Cardiac muscle cell (in vitro differentiated cells and primary cell): ENCODE measurements at regions not wholly inside any gene's neighbourhood (a gene's known extent, or its start where the extent isn't known, plus 50 kb on each side); places are given as distances from the start of the nearest gene placed in this dataset.

Source experiments
- DNase-seq, 2 donors: peaks; one replicate each; pipeline versions ENCODE4 v3.0.0 to v3.0.0-alpha.2; 2010 to 2017; ENCODE audit warnings: low read depth in 1 of 2, low spot score in 1 of 2
- H3K27ac ChIP-seq: fragments of 200-600 bp; sonication (generic); 2 replicates; pipeline ENCODE4 v1.5.1; 2016
- H3K27me3 ChIP-seq: fragments of 200-600 bp; sonication (generic); 2 replicates; pipeline ENCODE4 v1.6.0; 2016; ENCODE audit warnings: control low read depth
- H3K36me3 ChIP-seq: fragments of 200-600 bp; sonication (generic); 2 replicates; pipeline ENCODE4 v1.5.1; 2016; ENCODE audit warnings: control low read depth
- H3K4me1 ChIP-seq: fragments of 200-600 bp; sonication (generic); 2 replicates; pipeline ENCODE4 v1.8.1; 2017; ENCODE audit warnings: low read depth, mild to moderate bottlenecking, mixed run types
- H3K4me3 ChIP-seq: fragments of 200-600 bp; sonication (generic); 2 replicates; pipeline ENCODE4 v1.5.1; 2016; ENCODE audit warnings: mild to moderate bottlenecking
- H3K9me3 ChIP-seq: fragments of 200-600 bp; sonication (generic); 2 replicates; pipeline ENCODE4 v1.5.1; 2017; ENCODE audit warnings: low read depth, mild to moderate bottlenecking, control low read depth
- TF ChIP-seq, protein P1 (sequence below): IDR thresholded peaks from 2 replicates; pipeline ENCODE4 v1.5.1; 2012; ENCODE audit warnings: low read depth, mild to moderate bottlenecking, low read length

DNA sequence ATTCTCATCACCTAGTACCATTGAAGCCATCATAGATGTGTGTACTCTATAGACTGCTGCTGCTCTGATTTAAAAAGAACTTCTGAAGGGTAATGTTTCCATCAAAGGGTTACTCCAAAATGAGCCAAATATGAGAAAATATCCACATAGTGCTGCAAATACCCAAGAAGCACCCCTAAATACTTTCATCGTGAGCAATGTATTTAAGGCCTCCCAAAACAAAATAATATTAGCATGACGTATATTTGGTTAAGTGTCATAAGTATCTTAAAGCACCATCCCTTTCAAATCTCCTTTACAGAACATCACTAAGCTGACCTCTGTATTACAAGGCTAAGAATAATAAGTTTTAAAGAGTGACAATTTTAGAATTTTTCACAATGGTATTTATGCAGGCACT, 421.8 kb downstream of the MTRR start:
- H3K27ac ChIP-seq: no peak overlapping the region
- no peaks in the 10 kb centered on the region for H3K36me3 ChIP-seq
- H3K4me1 ChIP-seq: no peaks in the 10 kb centered on the region
- TF ChIP-seq, protein P1, sequence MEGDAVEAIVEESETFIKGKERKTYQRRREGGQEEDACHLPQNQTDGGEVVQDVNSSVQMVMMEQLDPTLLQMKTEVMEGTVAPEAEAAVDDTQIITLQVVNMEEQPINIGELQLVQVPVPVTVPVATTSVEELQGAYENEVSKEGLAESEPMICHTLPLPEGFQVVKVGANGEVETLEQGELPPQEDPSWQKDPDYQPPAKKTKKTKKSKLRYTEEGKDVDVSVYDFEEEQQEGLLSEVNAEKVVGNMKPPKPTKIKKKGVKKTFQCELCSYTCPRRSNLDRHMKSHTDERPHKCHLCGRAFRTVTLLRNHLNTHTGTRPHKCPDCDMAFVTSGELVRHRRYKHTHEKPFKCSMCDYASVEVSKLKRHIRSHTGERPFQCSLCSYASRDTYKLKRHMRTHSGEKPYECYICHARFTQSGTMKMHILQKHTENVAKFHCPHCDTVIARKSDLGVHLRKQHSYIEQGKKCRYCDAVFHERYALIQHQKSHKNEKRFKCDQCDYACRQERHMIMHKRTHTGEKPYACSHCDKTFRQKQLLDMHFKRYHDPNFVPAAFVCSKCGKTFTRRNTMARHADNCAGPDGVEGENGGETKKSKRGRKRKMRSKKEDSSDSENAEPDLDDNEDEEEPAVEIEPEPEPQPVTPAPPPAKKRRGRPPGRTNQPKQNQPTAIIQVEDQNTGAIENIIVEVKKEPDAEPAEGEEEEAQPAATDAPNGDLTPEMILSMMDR: no peak
- no peak overlapping the region for H3K4me3 ChIP-seq
- no peaks in the 10 kb centered on the region for H3K27me3 ChIP-seq
- DNase-seq: no peak
- H3K9me3 ChIP-seq: no peaks in the 10 kb centered on the region

DNA sequence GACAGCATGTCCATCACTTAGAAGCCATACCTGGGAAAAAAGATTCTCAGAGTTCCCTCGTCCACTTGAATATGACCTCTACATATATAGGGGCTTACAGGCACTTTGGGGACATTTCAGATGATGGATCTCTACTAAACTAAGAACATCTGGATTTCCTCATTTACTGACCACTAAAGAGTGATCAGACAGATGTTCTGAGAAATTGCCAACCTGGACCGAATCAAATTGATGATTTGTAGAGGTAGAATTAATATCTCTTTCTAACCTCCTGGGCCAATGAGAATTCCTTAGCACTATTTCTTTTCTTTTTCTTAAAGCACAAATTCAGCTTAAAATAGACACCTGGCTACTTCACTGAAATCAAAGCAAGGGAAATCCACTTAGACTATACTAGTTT, 422.7 kb downstream of the MTRR start:
- no peak overlapping the region for H3K4me3 ChIP-seq
- H3K27me3 ChIP-seq: no peaks in the 10 kb centered on the region
- TF ChIP-seq, protein P1: no peak
- DNase-seq: no peak
- no peaks in the 10 kb centered on the region for H3K9me3 ChIP-seq
- no peak overlapping the region for H3K27ac ChIP-seq
- no peaks in the 10 kb centered on the region for H3K4me1 ChIP-seq
- no peaks in the 10 kb centered on the region for H3K36me3 ChIP-seq

DNA sequence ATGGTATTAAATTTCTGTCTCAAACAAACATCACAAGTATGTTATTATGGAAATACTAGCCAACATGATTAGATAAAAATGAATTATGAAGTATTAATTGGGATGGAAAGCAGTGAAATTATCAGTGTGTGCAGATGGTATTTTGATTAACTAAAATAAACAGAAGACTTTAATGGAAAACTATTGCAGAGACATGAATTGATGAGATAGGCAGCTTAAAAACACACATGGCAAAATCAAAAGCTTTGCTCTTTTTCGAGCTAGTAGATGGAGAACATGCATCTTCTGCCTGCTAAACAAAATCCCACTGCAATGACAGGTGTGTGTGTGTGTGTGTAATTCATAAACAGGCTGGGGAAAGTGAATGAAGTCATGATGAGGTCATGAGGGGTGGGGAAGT, 426.2 kb downstream of the MTRR start:
- H3K4me3 ChIP-seq: no peak overlapping the region
- no peaks in the 10 kb centered on the region for H3K9me3 ChIP-seq
- DNase-seq: no peak
- no peaks in the 10 kb centered on the region for H3K27me3 ChIP-seq
- no peaks in the 10 kb centered on the region for H3K36me3 ChIP-seq
- H3K4me1 ChIP-seq: no peaks in the 10 kb centered on the region
- TF ChIP-seq, protein P1: no peak
- no peak overlapping the region for H3K27ac ChIP-seq

DNA sequence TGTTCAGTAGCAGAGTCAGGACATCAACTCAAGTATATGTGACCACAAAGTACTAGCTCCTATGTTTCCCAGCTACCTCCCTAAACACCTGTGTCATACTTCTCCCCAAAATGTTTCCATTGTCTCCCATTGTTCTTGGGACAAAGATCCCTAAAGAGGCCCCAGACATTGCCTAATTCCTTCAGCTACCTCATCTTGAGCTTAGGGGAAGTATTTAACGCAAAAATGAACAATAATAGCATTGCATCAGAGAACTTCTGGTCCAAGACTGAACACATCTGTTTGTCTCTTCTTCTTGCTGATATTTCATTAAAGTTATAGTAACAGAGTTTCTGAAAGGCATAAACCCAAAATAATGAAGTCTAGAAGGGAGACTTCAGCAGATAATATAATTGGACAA, 430.8 kb downstream of the MTRR start:
- Histone ChIP-seq H3K27ac (no peak overlapping the region), H3K4me1 (no peaks in the 10 kb centered on the region), H3K36me3 (no peaks in the 10 kb centered on the region), H3K27me3 (no peaks in the 10 kb centered on the region), H3K4me3 (no peak overlapping the region), H3K9me3 (no peaks in the 10 kb centered on the region)
- no peak for DNase-seq
- TF ChIP-seq, protein P1: no peak

DNA sequence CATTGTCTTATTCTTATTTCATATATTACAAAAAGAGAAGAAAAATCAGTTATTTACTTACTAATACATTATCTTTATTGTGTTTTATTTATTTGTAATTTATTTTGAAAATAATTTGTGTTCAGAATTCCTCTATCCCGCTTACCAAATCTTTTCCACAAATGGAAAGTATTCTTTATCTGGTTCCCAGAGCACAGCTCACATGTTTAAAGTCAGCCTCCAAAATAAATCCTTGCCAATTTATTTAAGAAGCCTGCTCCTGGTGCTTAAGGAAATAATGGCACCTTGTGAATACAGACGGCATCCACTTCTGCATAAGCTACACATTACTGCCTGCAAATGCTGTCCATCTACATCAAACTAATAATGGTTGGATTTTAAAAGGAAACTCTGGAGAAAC, 435.4 kb downstream of the MTRR start:
- TF ChIP-seq, protein P1: no peak

DNA sequence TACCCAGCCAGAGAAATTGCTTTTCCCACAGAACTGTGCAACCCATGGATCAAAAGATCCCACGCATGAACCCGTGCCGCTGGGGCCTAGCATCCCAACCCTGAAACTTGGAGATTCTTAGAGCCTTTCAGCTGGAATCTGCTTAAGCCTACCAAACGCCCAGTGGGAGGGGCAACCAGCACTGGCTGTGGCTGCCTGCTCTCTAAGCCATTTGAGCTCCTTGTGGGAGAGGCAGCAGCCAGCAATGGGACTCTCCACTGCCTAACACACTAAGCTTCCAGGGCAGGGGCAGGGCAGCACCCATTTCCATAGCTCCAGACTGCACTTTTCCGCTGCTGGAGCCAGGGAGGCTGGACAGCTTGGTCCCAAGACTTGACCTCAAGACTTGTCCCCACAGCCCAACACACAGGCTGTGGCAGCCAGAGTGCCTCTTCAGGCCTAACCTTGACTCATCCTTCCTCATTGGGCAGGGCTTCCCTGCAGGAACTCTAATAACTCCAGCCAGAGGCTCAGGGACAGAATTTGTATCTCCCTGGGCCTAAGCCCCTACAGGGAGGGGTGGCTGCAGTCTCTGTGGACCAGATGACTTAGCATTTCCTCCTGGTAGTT, 437.4 kb downstream of the MTRR start:
- Histone ChIP-seq H3K9me3 (no peaks in the 10 kb centered on the region), H3K4me1 (no peaks in the 10 kb centered on the region), H3K27me3 (no peaks in the 10 kb centered on the region), H3K4me3 (no peak overlapping the region), H3K27ac (no peak overlapping the region), H3K36me3 (no peaks in the 10 kb centered on the region)
- TF ChIP-seq, protein P1: no peak
- DNase-seq: no peak

More for the DNA sequence above, 435.4 kb downstream of the MTRR start:
- Histone ChIP-seq H3K4me3 (no peak overlapping the region), H3K27me3 (no peaks in the 10 kb centered on the region), H3K36me3 (no peaks in the 10 kb centered on the region), H3K4me1 (no peaks in the 10 kb centered on the region), H3K9me3 (no peaks in the 10 kb centered on the region), H3K27ac (no peak overlapping the region)
- no peak for DNase-seq
